SK-N-SH treated with all-trans-retinoic acid at 6 μM for 48 hours (cell line): ENCODE measurements at regions not wholly inside any gene's neighbourhood (a gene's known extent, or its start where the extent isn't known, plus 50 kb on each side); places are given as distances from the start of the nearest gene placed in this dataset.

Experiments
- ARNTL ChIP-seq: fragments of 450-650 bp; formaldehyde crosslinking; IDR thresholded peaks from 2 replicates; pipeline ENCODE4 v1.5.0; 2020; ENCODE audit warnings: low read depth, mild to moderate bottlenecking, moderate library complexity, borderline replicate concordance
- ISL1 ChIP-seq: fragments of 250-450 bp; sonication (Bioruptor Pico); IDR thresholded peaks from 2 replicates; pipeline ENCODE4 v2.1.2; 2022; ENCODE audit warnings: mild to moderate bottlenecking, moderate library complexity
- PATZ1 ChIP-seq: fragments of 250-450 bp; sonication (Bioruptor Pico); IDR thresholded peaks from 2 replicates; pipeline ENCODE4 v1.8.0; 2020; ENCODE audit warnings: mild to moderate bottlenecking, moderate library complexity, borderline replicate concordance
- PPARA ChIP-seq: fragments of 250-450 bp; sonication (Bioruptor Pico); IDR thresholded peaks from 2 replicates; pipeline ENCODE4 v1.5.0; 2020; ENCODE audit warnings: mild to moderate bottlenecking, borderline replicate concordance
- RARB ChIP-seq: fragments of 250-450 bp; sonication (Bioruptor Pico); IDR thresholded peaks from 2 replicates; pipeline ENCODE4 v1.8.0; 2021; ENCODE audit warnings: mild to moderate bottlenecking, moderate library complexity
- ZC3H10 ChIP-seq: fragments of 250-450 bp; sonication (Bioruptor Pico); IDR thresholded peaks from 2 replicates; pipeline ENCODE4 v1.5.1; 2021; ENCODE audit warnings: mild to moderate bottlenecking, moderate library complexity
- ZFP3 ChIP-seq: fragments of 250-450 bp; sonication (Bioruptor Pico); IDR thresholded peaks from 2 replicates; pipeline ENCODE4 v1.5.0; 2020; ENCODE audit warnings: mild to moderate bottlenecking, moderate library complexity

GRCh38 chr7:63073736-63074135 is 924.9 kb upstream of the ZNF722 start:
- TF ChIP-seq PATZ1 (CRISPR knock-in tag) (no peak), ZFP3 (no peak), ISL1 (CRISPR knock-in tag) (no peak), PPARA (CRISPR knock-in tag) (no peak), ZC3H10 (CRISPR knock-in tag) (no peak), ARNTL (CRISPR knock-in tag) (no peak), RARB (CRISPR knock-in tag) (no peak)
